ENCODE measurements at regions not wholly inside any gene's neighbourhood (a gene's known extent, or its start where the extent isn't known, plus 50 kb on each side); places are given as distances from the start of the nearest gene placed in this dataset.

DNA sequence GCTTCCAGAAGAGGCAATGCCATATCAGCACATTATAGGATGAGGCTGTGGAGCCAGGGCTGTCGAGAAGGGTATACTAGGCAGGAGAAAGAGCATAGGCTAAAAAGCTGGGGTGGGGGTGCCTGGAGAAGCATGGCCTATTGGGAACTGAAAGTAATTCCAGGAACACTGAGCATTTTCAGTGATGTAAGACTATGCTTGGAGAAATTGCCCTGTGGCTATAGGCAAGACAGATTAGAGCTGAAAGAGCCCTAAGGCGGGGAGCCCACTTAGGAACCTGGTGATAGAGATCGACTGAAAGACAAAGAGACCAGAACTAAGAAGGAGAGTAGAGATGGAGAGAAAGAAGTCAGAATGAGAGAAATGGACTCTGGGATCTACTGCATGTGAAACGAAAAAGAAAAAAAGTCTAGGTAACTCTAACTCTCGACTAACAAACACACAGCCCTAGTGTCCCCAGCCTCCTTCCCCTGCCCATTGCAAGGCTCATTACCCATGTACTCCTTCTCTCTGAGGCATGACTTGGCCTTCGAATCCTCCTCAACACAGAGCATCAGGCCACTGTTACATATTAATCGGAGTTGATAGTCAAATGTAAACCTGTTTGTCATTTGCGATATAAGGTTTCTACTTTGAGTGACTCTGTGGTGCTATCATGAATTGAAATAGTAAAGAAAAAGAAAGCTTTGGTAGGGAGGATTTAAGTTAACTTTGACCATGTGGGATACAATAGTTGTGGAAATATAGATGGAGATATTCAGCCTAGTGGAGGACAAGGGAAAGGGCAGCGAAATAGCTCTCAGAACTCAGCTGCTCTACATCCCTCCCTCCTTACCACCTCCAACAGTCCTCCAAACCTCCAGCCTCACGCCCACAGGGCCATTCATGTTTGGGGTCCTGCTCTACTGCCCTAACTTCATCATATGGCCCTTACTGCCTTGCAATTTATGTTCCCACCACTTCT is 52.3 kb upstream of the BMAL1 start:
- no peak for DNase-seq

DNA sequence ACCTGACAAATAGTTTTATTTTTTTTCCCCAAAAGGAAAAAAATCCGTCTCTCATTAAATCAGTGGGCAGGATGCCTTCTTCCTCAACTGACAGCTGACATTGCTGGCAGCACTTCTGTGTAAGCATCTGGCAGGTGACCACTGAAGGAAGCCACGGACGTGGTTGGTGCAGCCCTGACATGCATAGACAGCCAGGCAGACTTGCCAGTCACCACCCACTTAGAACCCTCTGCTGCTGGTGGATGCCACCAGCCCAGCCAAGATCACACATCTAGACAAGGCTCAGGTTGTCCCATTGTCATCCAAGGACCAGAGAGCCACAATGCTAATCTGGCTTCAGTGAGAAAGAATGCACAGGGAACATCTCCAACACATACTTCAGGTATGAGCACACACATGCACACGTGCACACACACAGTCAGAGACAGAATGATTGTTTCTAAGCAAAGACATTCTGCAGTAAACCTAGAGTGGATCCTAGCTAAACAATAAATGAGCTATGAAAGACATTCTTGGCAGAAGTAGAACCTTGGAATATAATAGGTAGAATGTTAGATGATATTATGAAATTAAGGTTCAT is 49.8 kb upstream of the BMAL1 start:
- DNase-seq, result no peak

Data from activated naive CD4-positive, alpha-beta T cell treated with Interleukin-2 at 50 U/mL for 16 hours (primary cell).